NCI-H774 (cell line): ENCODE measurements at regions not wholly inside any gene's neighbourhood (a gene's known extent, or its start where the extent isn't known, plus 50 kb on each side); places are given as distances from the start of the nearest gene placed in this dataset.

Experiments
- DNase-seq: peaks from one replicate; lab custom pipeline; 2025; lab: John Stamatoyannopoulos, UW

GRCh38 chr1:68293122-68293521 lies 60.8 kb upstream of the WLS start:
- DNase-seq: no peak

DNA sequence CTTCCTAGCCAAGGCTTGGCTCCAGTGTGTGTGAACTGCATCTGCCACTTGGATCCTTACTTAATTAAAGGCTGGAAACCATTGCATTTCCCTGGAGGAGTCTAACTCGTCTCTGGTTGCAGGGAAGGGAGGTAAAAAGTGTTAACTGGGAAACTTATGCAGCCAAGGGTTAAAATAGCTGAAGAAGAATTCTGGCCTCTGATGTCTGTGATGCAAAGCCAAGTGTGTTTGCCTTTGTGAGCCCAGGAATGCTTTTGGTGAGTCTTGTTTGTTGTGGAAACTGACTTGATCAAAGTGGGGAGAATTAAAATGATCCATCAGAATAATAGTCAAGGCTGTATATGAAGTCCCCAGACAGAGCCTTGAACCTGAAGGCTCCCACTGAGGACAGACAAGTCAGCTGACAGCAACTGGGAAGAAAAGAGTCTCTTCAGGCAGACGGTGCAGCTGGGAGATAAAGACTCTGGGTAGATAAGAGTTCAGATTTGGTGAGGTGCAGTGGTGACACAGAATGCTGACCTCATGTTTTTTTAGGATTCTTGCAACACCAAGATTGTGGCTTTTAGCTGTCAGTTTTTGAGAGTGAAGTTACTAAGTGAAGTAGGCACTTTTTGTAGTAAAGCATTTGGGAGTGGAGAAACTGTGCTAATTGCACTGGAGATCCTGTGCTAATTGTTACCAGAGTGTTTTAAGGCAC lies 59.5 kb upstream of the WLS start:
- no peak for DNase-seq

GRCh38 chr1:68287241-68287640 lies 54.9 kb upstream of the WLS start:
- no peak for DNase-seq

GRCh38 chr1:68285046-68285445 lies 52.7 kb upstream of the WLS start:
- DNase-seq: no peak

DNA sequence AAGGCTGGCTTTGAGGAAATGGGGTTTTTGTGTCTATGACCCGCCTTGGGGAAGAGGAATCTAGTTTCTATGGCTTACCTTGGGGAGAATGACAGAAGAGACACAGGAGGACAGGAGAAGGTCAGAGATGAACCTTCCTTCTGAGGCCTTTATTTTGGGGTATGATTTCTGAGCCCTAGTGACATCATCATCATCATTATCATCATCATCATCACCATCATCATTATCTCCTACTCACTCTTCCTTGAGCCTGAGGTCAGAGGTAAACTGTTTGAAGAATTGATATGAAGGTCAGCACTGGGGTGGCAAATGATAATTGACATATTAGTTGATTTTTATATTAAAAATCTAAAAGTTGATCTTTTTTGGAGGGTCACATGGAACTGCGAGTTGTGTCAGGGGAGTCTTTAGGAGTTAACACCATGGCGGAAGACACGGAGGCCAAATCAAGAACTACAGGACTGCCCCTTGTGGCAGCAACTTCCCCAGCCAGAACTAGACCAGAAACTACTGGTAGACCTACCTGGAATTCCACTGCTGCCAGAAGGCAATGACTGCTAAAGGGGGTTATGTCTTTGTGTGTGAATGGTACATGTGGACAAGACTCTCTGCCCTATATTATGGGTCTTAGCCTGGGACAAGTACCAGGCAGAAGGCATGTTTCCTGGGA lies 49.8 kb upstream of the WLS start:
- DNase-seq: no peak
